IMR-90 (cell line): ENCODE measurements at regions not wholly inside any gene's neighbourhood (a gene's known extent, or its start where the extent isn't known, plus 50 kb on each side); places are given as distances from the start of the nearest gene placed in this dataset.

Experiments
- CEBPB ChIP-seq: IDR thresholded peaks from 2 replicates; pipeline ENCODE4 v1.6.1; 2012; ENCODE audit warnings: low read depth, low read length, improper control_type of control experiment
- CHD1 ChIP-seq: IDR thresholded peaks from 2 replicates; pipeline ENCODE4 v1.6.1; 2012; ENCODE audit warnings: low read depth, low read length, improper control_type of control experiment
- MAZ ChIP-seq: IDR thresholded peaks from 2 replicates; pipeline ENCODE4 v1.6.1; 2012; ENCODE audit warnings: low read depth, mild to moderate bottlenecking, low read length, improper control_type of control experiment, moderate library complexity, borderline replicate concordance
- MXI1 ChIP-seq: IDR thresholded peaks from 2 replicates; pipeline ENCODE4 v1.6.1; 2012; ENCODE audit warnings: low read depth, mild to moderate bottlenecking, low read length, moderate library complexity, borderline replicate concordance
- POLR2A ChIP-seq: IDR thresholded peaks from 2 replicates; pipeline ENCODE4 v1.6.1; 2012; ENCODE audit warnings: mild to moderate bottlenecking, low read depth, low read length
- RAD21 ChIP-seq: IDR thresholded peaks from 2 replicates; pipeline ENCODE4 v1.6.1; 2012; ENCODE audit warnings: low read length, improper control_type of control experiment
- RCOR1 ChIP-seq: IDR thresholded peaks from 2 replicates; pipeline ENCODE4 v1.6.1; 2012; ENCODE audit warnings: mild to moderate bottlenecking, low read length, improper control_type of control experiment; ENCODE audit not compliant: insufficient replicate concordance
- TF ChIP-seq, protein P1 (sequence below): conservative IDR thresholded peaks from 2 replicates; pipeline ENCODE4 v1.5.1; 2012; ENCODE audit warnings: mild to moderate bottlenecking, low read depth, low read length, improper control_type of control experiment
- TF ChIP-seq, protein P2 (sequence below): fragments of 150-350 bp; IDR thresholded peaks from 2 replicates; pipeline ENCODE4 v1.6.1; 2017; ENCODE audit warnings: mild to moderate bottlenecking, antibody characterized with exemption, low read length, low read depth
- TF ChIP-seq, protein P3 (sequence below): fragments of 150-350 bp; IDR thresholded peaks from 2 replicates; pipeline ENCODE4 v1.6.1; 2016; ENCODE audit warnings: low read depth, mild to moderate bottlenecking, low read length, moderate library complexity, borderline replicate concordance

DNA sequence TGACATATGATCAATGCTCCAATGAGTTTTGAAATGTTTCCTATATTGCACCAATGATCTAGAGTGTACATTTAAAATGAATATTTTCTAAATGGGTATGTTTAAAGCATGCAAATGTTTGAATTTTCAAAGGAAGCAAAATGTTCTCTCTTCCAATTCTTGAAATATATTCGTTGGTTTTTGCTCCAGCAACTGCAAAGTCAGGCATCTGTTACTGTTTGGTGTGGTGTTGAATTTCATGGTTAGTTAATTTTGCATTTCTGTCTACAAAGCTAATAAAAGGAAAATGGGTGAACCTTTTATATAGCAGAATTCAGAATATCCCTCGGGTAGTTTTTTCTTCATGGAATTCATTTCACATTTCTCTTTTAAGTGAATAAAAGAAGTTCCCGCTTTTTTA lies 1018.3 kb downstream of the GRIK2 start:
- TF ChIP-seq, protein P1, sequence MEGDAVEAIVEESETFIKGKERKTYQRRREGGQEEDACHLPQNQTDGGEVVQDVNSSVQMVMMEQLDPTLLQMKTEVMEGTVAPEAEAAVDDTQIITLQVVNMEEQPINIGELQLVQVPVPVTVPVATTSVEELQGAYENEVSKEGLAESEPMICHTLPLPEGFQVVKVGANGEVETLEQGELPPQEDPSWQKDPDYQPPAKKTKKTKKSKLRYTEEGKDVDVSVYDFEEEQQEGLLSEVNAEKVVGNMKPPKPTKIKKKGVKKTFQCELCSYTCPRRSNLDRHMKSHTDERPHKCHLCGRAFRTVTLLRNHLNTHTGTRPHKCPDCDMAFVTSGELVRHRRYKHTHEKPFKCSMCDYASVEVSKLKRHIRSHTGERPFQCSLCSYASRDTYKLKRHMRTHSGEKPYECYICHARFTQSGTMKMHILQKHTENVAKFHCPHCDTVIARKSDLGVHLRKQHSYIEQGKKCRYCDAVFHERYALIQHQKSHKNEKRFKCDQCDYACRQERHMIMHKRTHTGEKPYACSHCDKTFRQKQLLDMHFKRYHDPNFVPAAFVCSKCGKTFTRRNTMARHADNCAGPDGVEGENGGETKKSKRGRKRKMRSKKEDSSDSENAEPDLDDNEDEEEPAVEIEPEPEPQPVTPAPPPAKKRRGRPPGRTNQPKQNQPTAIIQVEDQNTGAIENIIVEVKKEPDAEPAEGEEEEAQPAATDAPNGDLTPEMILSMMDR, result no peak
- TF ChIP-seq RAD21, result no peak
- TF ChIP-seq POLR2A, result no peak
- TF ChIP-seq, protein P2, sequence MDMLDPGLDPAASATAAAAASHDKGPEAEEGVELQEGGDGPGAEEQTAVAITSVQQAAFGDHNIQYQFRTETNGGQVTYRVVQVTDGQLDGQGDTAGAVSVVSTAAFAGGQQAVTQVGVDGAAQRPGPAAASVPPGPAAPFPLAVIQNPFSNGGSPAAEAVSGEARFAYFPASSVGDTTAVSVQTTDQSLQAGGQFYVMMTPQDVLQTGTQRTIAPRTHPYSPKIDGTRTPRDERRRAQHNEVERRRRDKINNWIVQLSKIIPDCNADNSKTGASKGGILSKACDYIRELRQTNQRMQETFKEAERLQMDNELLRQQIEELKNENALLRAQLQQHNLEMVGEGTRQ, result no peak
- TF ChIP-seq, protein P3, sequence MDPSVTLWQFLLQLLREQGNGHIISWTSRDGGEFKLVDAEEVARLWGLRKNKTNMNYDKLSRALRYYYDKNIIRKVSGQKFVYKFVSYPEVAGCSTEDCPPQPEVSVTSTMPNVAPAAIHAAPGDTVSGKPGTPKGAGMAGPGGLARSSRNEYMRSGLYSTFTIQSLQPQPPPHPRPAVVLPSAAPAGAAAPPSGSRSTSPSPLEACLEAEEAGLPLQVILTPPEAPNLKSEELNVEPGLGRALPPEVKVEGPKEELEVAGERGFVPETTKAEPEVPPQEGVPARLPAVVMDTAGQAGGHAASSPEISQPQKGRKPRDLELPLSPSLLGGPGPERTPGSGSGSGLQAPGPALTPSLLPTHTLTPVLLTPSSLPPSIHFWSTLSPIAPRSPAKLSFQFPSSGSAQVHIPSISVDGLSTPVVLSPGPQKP, result no peak
- TF ChIP-seq CEBPB, result no peak
- no peak for TF ChIP-seq CHD1
- no peak for TF ChIP-seq MAZ
- TF ChIP-seq RCOR1, result no peak
- TF ChIP-seq MXI1, result no peak
